ENCODE measurements at regions not wholly inside any gene's neighbourhood (a gene's known extent, or its start where the extent isn't known, plus 50 kb on each side); places are given as distances from the start of the nearest gene placed in this dataset.

- Mint-ChIP-seq H3K27me3 (ENCODE audit: insufficient read depth, low read depth) (no peaks in the 10 kb centered on the region), H3K36me3 (no peaks in the 10 kb centered on the region), H3K4me3 (no peak overlapping the region), H3K27ac (no peak overlapping the region), H3K9me3 (no peaks in the 10 kb centered on the region), H3K4me1 (no peaks in the 10 kb centered on the region)
- Histone ChIP-seq H3K9ac (no peak overlapping the region), H3K27me3 (no peaks in the 10 kb centered on the region), H2AFZ (replicated peaks) (no peak overlapping the region), H3K4me1 (no peaks in the 10 kb centered on the region), H3K79me2 (ENCODE audit: low read depth) (no peaks in the 10 kb centered on the region), H3F3A (ENCODE audit: low read depth) (no peaks in the 10 kb centered on the region), H3K36me3 (no peaks in the 10 kb centered on the region), H3K27ac (no peak overlapping the region), H3K4me2 (no peak overlapping the region), H4K20me1 (ENCODE audit: low read depth) (no peaks in the 10 kb centered on the region), H3K4me3 (no peak overlapping the region), H3K9me3 (ENCODE audit: low read depth) (no peaks in the 10 kb centered on the region)
- no peak for DNase-seq (ENCODE audit: low spot score)
- TF ChIP-seq CTCF (IDR thresholded peaks at IDR 0.05), result no peak
- TF ChIP-seq EZH2 (IDR thresholded peaks at IDR 0.05), result no peak
- no peak for TF ChIP-seq EZH2phosphoT487 (IDR thresholded peaks at IDR 0.05)
Measured at GRCh38 chr5:131023498-131023865, 141.6 kb downstream of the HINT1 start.

- H3K4me3 ChIP-seq, result no peak overlapping the region
- no peaks in the 10 kb centered on the region for H3K79me2 ChIP-seq (ENCODE audit: low read depth)
- no peak for DNase-seq (ENCODE audit: low spot score)
- no peaks in the 10 kb centered on the region for H3F3A ChIP-seq (ENCODE audit: low read depth)
- H3K4me2 ChIP-seq, result no peak overlapping the region
- no peaks in the 10 kb centered on the region for H3K4me1 ChIP-seq
- H3K27me3 Mint-ChIP-seq (ENCODE audit: insufficient read depth, low read depth), result no peaks in the 10 kb centered on the region
- no peaks in the 10 kb centered on the region for H3K36me3 Mint-ChIP-seq
- H3K27ac ChIP-seq, result no peak overlapping the region
- TF ChIP-seq CTCF (IDR thresholded peaks at IDR 0.05) (no peak), EZH2phosphoT487 (IDR thresholded peaks at IDR 0.05) (no peak), EZH2 (IDR thresholded peaks at IDR 0.05) (no peak)
- no peaks in the 10 kb centered on the region for H4K20me1 ChIP-seq (ENCODE audit: low read depth)
- H3K4me3 Mint-ChIP-seq, result no peak overlapping the region
- H2AFZ ChIP-seq (replicated peaks), result no peak overlapping the region
- no peaks in the 10 kb centered on the region for H3K4me1 Mint-ChIP-seq
- H3K9me3 ChIP-seq (ENCODE audit: low read depth), result no peaks in the 10 kb centered on the region
- H3K27me3 ChIP-seq, result no peaks in the 10 kb centered on the region
- H3K9ac ChIP-seq, result no peak overlapping the region
- no peak overlapping the region for H3K27ac Mint-ChIP-seq
- no peaks in the 10 kb centered on the region for H3K9me3 Mint-ChIP-seq
- H3K36me3 ChIP-seq, result no peaks in the 10 kb centered on the region
Measured at GRCh38 chr5:131022811-131023497, 142.1 kb downstream of the HINT1 start.

- H3K36me3 Mint-ChIP-seq, result no peaks in the 10 kb centered on the region
- no peak overlapping the region for H3K27ac Mint-ChIP-seq
- Histone ChIP-seq H3F3A (ENCODE audit: low read depth) (no peaks in the 10 kb centered on the region), H3K27me3 (no peaks in the 10 kb centered on the region), H3K9me3 (ENCODE audit: low read depth) (no peaks in the 10 kb centered on the region), H3K4me3 (no peak overlapping the region), H3K4me2 (no peak overlapping the region), H3K9ac (no peak overlapping the region), H3K4me1 (no peaks in the 10 kb centered on the region), H4K20me1 (ENCODE audit: low read depth) (no peaks in the 10 kb centered on the region), H3K79me2 (ENCODE audit: low read depth) (no peaks in the 10 kb centered on the region), H3K27ac (no peak overlapping the region), H3K36me3 (no peaks in the 10 kb centered on the region), H2AFZ (replicated peaks) (no peak overlapping the region)
- H3K27me3 Mint-ChIP-seq (ENCODE audit: insufficient read depth, low read depth), result no peaks in the 10 kb centered on the region
- H3K4me3 Mint-ChIP-seq, result no peak overlapping the region
- H3K4me1 Mint-ChIP-seq, result no peaks in the 10 kb centered on the region
- no peaks in the 10 kb centered on the region for H3K9me3 Mint-ChIP-seq
- no peak for DNase-seq (ENCODE audit: low spot score)
- no peak for TF ChIP-seq EZH2phosphoT487 (IDR thresholded peaks at IDR 0.05)
- TF ChIP-seq CTCF (IDR thresholded peaks at IDR 0.05), result no peak
- TF ChIP-seq EZH2 (IDR thresholded peaks at IDR 0.05), result no peak
Measured at GRCh38 chr5:131021646-131022045, 143.4 kb downstream of the HINT1 start.

Measured in neural progenitor cell (in vitro differentiated cells).